GM12872 (cell line): ENCODE measurements at regions not wholly inside any gene's neighbourhood (a gene's known extent, or its start where the extent isn't known, plus 50 kb on each side); places are given as distances from the start of the nearest gene placed in this dataset.

Experiments used
- TF ChIP-seq, protein P1 (sequence below): IDR thresholded peaks from 3 replicates; pipeline ENCODE4 v1.5.1; 2011; ENCODE audit warnings: low read depth, mild to moderate bottlenecking, low read length, moderate library complexity; ENCODE audit not compliant: insufficient read depth

DNA sequence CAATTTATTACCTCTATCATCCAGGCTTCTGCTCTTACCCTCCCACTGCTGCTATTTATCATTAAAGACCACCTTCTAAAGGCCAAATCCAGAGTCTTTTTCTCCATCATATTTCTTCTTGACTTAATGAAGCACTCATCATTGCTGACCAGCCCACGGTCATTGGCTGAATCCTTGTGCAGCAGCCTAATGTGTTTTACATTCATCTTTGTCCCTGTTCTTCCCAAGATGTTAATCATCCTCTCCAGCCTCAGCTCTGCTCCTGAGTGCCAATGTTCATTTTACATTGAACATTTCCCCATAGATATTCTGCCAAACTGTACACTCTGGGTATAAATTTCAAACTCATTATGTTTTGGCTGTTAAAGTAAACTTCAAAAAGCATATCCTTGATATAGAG lies 373.6 kb downstream of the NUP35 start:
- TF ChIP-seq, protein P1, sequence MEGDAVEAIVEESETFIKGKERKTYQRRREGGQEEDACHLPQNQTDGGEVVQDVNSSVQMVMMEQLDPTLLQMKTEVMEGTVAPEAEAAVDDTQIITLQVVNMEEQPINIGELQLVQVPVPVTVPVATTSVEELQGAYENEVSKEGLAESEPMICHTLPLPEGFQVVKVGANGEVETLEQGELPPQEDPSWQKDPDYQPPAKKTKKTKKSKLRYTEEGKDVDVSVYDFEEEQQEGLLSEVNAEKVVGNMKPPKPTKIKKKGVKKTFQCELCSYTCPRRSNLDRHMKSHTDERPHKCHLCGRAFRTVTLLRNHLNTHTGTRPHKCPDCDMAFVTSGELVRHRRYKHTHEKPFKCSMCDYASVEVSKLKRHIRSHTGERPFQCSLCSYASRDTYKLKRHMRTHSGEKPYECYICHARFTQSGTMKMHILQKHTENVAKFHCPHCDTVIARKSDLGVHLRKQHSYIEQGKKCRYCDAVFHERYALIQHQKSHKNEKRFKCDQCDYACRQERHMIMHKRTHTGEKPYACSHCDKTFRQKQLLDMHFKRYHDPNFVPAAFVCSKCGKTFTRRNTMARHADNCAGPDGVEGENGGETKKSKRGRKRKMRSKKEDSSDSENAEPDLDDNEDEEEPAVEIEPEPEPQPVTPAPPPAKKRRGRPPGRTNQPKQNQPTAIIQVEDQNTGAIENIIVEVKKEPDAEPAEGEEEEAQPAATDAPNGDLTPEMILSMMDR: no peak

DNA sequence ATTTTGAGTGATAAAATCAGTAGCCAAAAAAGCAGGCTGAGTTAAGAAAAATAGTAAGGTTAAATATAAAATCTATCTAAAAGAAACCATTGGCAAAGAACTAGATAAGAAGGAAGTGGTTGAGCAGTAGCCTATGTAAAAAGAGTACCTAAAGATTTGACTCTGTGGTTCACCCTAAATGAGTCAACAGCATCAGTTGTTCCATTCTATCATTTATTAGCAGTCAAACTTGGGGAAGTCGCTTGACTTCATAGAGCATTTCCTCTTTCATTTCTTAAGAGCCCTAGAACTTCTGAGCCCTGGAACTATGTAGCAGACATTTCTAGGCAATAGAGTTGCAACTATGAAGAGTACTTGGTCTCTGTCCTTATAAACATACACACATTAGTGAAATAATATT lies 381.7 kb downstream of the NUP35 start:
- TF ChIP-seq, protein P1: no peak

DNA sequence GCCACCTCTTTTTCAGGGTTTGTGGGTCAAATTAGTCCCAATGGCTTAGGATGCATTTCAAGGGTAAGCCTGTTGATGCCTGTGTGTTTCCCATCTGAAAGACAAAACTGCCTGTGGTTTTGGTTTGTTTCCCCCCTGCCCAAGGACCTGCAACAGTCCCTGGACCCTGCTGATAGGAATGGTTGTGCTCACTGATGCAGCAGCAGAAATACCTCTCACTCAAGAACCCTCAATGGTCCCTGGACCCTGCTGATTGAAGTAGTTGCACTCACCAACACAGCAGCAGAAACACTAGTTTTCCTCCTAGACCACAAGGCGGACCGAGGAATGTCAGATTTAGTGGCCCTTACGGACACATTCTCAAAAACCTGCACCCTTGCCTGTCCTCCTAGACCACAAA lies 386.9 kb downstream of the NUP35 start:
- TF ChIP-seq, protein P1: no peak

DNA sequence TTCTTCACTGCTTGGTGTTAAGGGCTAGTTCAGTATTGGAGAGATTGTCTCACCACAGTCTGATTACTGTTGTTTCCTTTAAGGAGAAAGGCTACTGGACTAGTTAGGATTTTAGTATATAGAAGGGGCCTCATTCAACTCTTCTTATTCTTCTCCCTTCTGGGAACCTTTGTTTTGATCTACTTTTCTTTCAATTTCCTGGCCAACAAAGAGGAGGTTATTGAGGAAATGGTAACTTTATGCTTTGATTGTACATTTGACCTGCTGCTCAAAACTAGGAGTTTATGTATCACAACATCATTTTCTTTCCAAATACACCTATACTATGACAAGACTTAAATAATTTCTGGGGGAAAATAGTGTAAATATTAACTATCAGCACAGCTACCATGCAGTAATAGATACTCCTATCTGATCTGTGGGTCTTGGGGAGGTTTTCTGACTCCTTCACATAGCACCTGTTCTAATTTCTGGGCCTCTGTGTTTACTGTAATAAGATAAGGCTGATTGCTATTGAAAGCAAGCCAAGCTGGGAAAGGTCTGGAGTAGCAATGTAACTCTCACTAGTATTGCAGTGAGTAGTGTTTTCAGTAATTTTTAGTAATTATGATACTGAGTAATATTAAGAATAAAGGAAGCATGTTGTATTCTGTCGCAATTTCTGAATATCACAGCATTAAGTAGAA lies 395.3 kb downstream of the NUP35 start:
- TF ChIP-seq, protein P1: no peak

DNA sequence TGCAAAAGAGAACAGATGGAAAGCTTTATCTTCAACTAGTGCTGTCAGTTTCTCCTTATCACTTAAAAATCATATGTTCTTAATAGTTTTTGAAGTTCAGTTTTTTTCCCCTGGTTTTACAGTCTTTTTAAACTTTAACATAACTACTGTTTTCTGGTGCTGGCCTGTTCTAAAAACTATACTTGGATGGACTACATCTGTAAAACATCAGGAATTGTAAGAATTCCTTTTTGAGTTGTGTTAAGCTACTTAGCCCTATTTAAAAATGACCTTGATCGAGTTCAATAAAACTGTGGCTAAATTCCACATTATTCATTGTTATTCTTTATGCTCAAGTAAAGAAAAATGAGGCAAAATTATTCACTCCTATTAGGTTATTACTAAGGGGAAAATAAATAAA lies 397.7 kb downstream of the NUP35 start:
- TF ChIP-seq, protein P1: no peak

DNA sequence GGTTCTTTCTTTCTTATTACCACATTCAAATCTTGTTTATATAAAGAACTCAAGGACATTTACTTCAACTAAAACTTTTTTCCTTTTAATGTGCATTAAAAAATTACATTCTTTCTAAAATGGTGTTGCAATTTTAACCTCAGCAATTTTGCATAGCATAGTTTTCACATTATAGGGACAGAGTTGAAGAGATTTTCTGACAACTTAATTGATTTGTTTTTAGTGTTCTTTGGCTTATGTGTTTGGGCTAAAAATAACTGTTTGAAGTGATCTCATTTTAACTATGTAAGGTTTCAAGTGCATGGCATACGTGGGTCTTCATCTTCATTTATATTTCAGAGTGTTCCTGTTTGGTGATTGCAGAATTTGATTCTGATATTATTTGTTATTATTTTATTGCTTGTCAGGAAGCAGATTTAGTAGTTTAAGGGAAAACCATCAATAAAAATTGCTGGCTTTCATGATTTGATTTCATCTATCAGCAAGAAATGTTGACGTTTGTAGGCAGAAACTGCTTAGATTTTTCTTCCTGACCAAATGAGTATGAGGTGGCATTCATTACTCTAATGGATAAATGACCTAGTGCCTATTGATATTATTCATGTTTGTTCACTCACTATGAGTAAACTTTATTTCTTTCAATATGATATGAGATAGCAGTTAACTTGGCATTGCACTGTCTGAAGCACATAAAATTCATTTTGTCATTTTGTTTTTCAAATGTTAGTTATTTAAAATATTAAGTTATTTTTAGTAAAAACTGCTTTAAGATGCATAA lies 398.4 kb downstream of the NUP35 start:
- TF ChIP-seq, protein P1: no peak

DNA sequence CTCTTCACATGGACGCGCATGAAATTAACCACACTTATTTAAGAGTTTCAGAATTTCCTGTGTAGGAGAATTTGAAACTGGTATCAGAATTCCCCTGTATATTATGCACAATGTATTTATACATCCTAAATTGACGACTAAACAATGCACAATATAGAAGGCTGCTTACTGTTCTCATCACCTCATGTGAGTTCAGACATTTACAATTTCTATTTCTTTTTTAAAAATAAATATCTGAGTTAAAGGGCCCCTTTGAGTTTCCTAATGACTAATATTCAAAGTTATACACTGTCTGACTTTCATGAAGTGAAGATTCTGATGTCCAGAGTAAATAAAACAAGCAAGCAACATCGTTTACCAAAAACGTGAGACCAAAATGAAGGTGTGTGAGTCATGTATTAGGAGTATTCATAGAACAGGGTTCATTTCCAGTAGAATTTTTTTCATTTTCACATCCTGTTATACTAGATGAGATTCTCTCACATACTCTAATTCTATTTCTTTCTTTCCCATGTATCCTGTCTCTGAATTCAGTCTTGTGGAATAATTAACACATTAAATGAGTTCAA lies 406.2 kb downstream of the NUP35 start:
- TF ChIP-seq, protein P1: no peak
